IMR-90 (cell line): ENCODE measurements at regions not wholly inside any gene's neighbourhood (a gene's known extent, or its start where the extent isn't known, plus 50 kb on each side); places are given as distances from the start of the nearest gene placed in this dataset.

Source experiments
- ATAC-seq: fragments of 200-7000 bp; cut with Tn5 transposase; 2 replicates; pipeline ENCODE4 v1.9.1; 2020; ENCODE audit warnings: low read depth, mild to moderate bottlenecking, moderate library complexity
- BruUV-seq: library from RNA; stranded (reverse); fragments of 400-500 nt; replicated peaks from 2 replicates; lab custom pipeline; 2021; lab: Mats Ljungman, UMichigan
- CTCF ChIA-PET: fragments of 300-600 bp; formaldehyde crosslinking; extraction: SDS; loops from one replicate; lab custom pipeline; 2021; ENCODE audit warnings: antibody characterized with exemption; lab: Yijun Ruan, JAX
- POLR2A ChIA-PET: fragments of 300-600 bp; sonication (Branson Sonifier 250); formaldehyde crosslinking; loops from one replicate; lab custom pipeline; 2022; ENCODE audit warnings: antibody characterized with exemption; ENCODE audit not compliant: unreplicated experiment; lab: Charles Lee
- DNase-seq: peaks from one replicate; pipeline ENCODE4 v3.0.0; 2013
- H2AFZ ChIP-seq: replicated peaks from 2 replicates; pipeline ENCODE3; 2013; ENCODE audit warnings: low read length, mild to moderate bottlenecking; ENCODE audit not compliant: poor library complexity
- H2AK5ac ChIP-seq: 2 replicates; pipeline ENCODE4 v1.6.1; 2013; ENCODE audit warnings: low read depth, low read length, inconsistent platforms
- H2AK9ac ChIP-seq: replicated peaks from 2 replicates; pipeline ENCODE3; 2013; ENCODE audit warnings: mild to moderate bottlenecking, low read depth, low read length, moderate library complexity; ENCODE audit not compliant: poor library complexity
- H2BK120ac ChIP-seq: 2 replicates; pipeline ENCODE4 v1.6.1; 2013; ENCODE audit warnings: low read depth, low read length, inconsistent platforms
- H2BK15ac ChIP-seq: 3 replicates; pipeline ENCODE4 v1.6.1; 2013; ENCODE audit warnings: low read depth, low read length, inconsistent platforms
- H2BK20ac ChIP-seq: 2 replicates; pipeline ENCODE4 v1.6.1; 2013; ENCODE audit warnings: low read depth, mild to moderate bottlenecking, inconsistent platforms, low read length, moderate library complexity
- H2BK5ac ChIP-seq: 2 replicates; pipeline ENCODE4 v1.6.1; 2013; ENCODE audit warnings: mild to moderate bottlenecking, low read depth, low read length, inconsistent platforms; ENCODE audit not compliant: poor library complexity, severe bottlenecking
- H3K14ac ChIP-seq: replicated peaks from 2 replicates; pipeline ENCODE4 v1.6.1; 2013; ENCODE audit warnings: low read depth, low read length, inconsistent platforms
- H3K18ac ChIP-seq: 2 replicates; pipeline ENCODE4 v1.6.1; 2013; ENCODE audit warnings: low read depth, low read length, control low read depth
- H3K23ac ChIP-seq: 2 replicates; pipeline ENCODE4 v1.6.1; 2013; ENCODE audit warnings: low read depth, low read length, inconsistent platforms
- H3K27ac ChIP-seq: 2 replicates; pipeline ENCODE4 v1.5.1; 2013; ENCODE audit warnings: mild to moderate bottlenecking, control low read depth, low read length; ENCODE audit not compliant: insufficient read depth
- H3K27me3 ChIP-seq: 2 replicates; pipeline ENCODE4 v1.6.1; 2013; ENCODE audit warnings: low read length; ENCODE audit not compliant: control insufficient read depth, insufficient read depth
- H3K36me3 ChIP-seq: 2 replicates; pipeline ENCODE4 v1.6.1; 2013; ENCODE audit warnings: low read length, mixed read lengths; ENCODE audit not compliant: control insufficient read depth, insufficient read depth
- H3K4ac ChIP-seq: 2 replicates; pipeline ENCODE4 v1.6.1; 2013; ENCODE audit warnings: low read depth, low read length, inconsistent platforms
- H3K4me1 ChIP-seq: 2 replicates; pipeline ENCODE4 v1.6.1; 2013; ENCODE audit warnings: low read length, mixed read lengths; ENCODE audit not compliant: control insufficient read depth, insufficient read depth
- H3K4me2 ChIP-seq: 2 replicates; pipeline ENCODE4 v1.6.1; 2013; ENCODE audit warnings: low read depth, mild to moderate bottlenecking, control low read depth, low read length, moderate library complexity
- H3K4me3 ChIP-seq: 2 replicates; pipeline ENCODE4 v1.5.1; 2013; ENCODE audit warnings: low read depth, mild to moderate bottlenecking, control low read depth, low read length, moderate library complexity; ENCODE audit not compliant: insufficient read depth
- H3K56ac ChIP-seq: 2 replicates; pipeline ENCODE4 v1.6.1; 2013; ENCODE audit warnings: low read length, inconsistent platforms; ENCODE audit not compliant: insufficient read depth; ENCODE audit errors: extremely low read depth
- H3K79me1 ChIP-seq, 2 experiments: 2 replicates each; pipeline ENCODE4 v1.6.1; 2013; ENCODE audit warnings: low read length in 2 of 2, inconsistent platforms in 1 of 2, low read depth in 1 of 2
- H3K9ac ChIP-seq: 2 replicates; pipeline ENCODE4 v1.6.1; 2013; ENCODE audit warnings: low read depth, low read length, control low read depth
- H3K9me1 ChIP-seq: 2 replicates; pipeline ENCODE4 v1.6.1; 2013; ENCODE audit warnings: low read length, inconsistent platforms; ENCODE audit not compliant: insufficient read depth
- H3K9me3 ChIP-seq: 2 replicates; pipeline ENCODE4 v1.6.1; 2013; ENCODE audit warnings: low read length; ENCODE audit not compliant: control insufficient read depth, insufficient read depth
- H4K20me1 ChIP-seq: 2 replicates; pipeline ENCODE4 v1.6.1; 2013; ENCODE audit warnings: low read length, inconsistent platforms; ENCODE audit not compliant: insufficient read depth
- H4K5ac ChIP-seq: 2 replicates; pipeline ENCODE4 v1.6.1; 2013; ENCODE audit warnings: mild to moderate bottlenecking, low read depth, low read length, control low read depth
- H4K8ac ChIP-seq, 2 experiments: 2 replicates each; pipeline ENCODE4 v1.6.1; 2013; ENCODE audit warnings: low read depth in 2 of 2, low read length in 2 of 2, control low read depth in 1 of 2, inconsistent platforms in 1 of 2
- H4K91ac ChIP-seq: 2 replicates; pipeline ENCODE4 v1.6.1; 2013; ENCODE audit warnings: low read depth, low read length, inconsistent platforms; ENCODE audit not compliant: insufficient read depth
- BHLHE40 ChIP-seq: fragments of 150-350 bp; IDR thresholded peaks from 2 replicates; pipeline ENCODE4 v1.6.1; 2016; ENCODE audit warnings: mild to moderate bottlenecking, low read depth, low read length
- CEBPB ChIP-seq: IDR thresholded peaks from 2 replicates; pipeline ENCODE4 v1.6.1; 2012; ENCODE audit warnings: low read depth, low read length, improper control_type of control experiment
- CHD1 ChIP-seq: IDR thresholded peaks from 2 replicates; pipeline ENCODE4 v1.6.1; 2012; ENCODE audit warnings: low read depth, low read length, improper control_type of control experiment
- CTCF ChIP-seq: conservative IDR thresholded peaks from 2 replicates; pipeline ENCODE4 v1.5.1; 2012; ENCODE audit warnings: mild to moderate bottlenecking, low read depth, low read length, improper control_type of control experiment
- ELK1 ChIP-seq: fragments of 150-350 bp; IDR thresholded peaks from 2 replicates; pipeline ENCODE4 v1.6.1; 2016; ENCODE audit warnings: low read depth, mild to moderate bottlenecking, low read length, moderate library complexity, borderline replicate concordance
- FOS ChIP-seq: fragments of 150-350 bp; IDR thresholded peaks from 2 replicates; pipeline ENCODE4 v1.6.1; 2016; ENCODE audit warnings: low read depth, low read length
- MAFK ChIP-seq: IDR thresholded peaks from 2 replicates; pipeline ENCODE4 v1.6.1; 2012; ENCODE audit warnings: low read depth, low read length, improper control_type of control experiment
- MAZ ChIP-seq: IDR thresholded peaks from 2 replicates; pipeline ENCODE4 v1.6.1; 2012; ENCODE audit warnings: low read depth, mild to moderate bottlenecking, low read length, improper control_type of control experiment, moderate library complexity, borderline replicate concordance
- MXI1 ChIP-seq: IDR thresholded peaks from 2 replicates; pipeline ENCODE4 v1.6.1; 2012; ENCODE audit warnings: low read depth, mild to moderate bottlenecking, low read length, moderate library complexity, borderline replicate concordance
- NFE2L2 ChIP-seq: fragments of 150-350 bp; IDR thresholded peaks from 2 replicates; pipeline ENCODE4 v1.6.1; 2016; ENCODE audit warnings: low read depth, mild to moderate bottlenecking, low read length
- POLR2A ChIP-seq: IDR thresholded peaks from 2 replicates; pipeline ENCODE4 v1.6.1; 2012; ENCODE audit warnings: mild to moderate bottlenecking, low read depth, low read length
- RAD21 ChIP-seq: IDR thresholded peaks from 2 replicates; pipeline ENCODE4 v1.6.1; 2012; ENCODE audit warnings: low read length, improper control_type of control experiment
- RCOR1 ChIP-seq: IDR thresholded peaks from 2 replicates; pipeline ENCODE4 v1.6.1; 2012; ENCODE audit warnings: mild to moderate bottlenecking, low read length, improper control_type of control experiment; ENCODE audit not compliant: insufficient replicate concordance
- RFX5 ChIP-seq: IDR thresholded peaks from 2 replicates; pipeline ENCODE4 v1.8.0; 2012; ENCODE audit warnings: low read depth, mild to moderate bottlenecking, low read length, moderate library complexity
- SMC3 ChIP-seq: fragments of 150-350 bp; IDR thresholded peaks from 2 replicates; pipeline ENCODE4 v1.6.1; 2016; ENCODE audit warnings: low read depth, mild to moderate bottlenecking, antibody characterized with exemption, low read length, moderate library complexity
- USF2 ChIP-seq: fragments of 150-350 bp; IDR thresholded peaks from 2 replicates; pipeline ENCODE4 v1.6.1; 2017; ENCODE audit warnings: mild to moderate bottlenecking, antibody characterized with exemption, low read length, low read depth
- WGBS, 2 experiments: methylation state at CpG; one replicate each; pipeline versions ENCODE4 v1.1.5 to v1.1.7; 2013; ENCODE audit warnings: missing lambda C conversion rate in 2 of 2; ENCODE audit not compliant: insufficient read length in 1 of 2; ENCODE audit errors: extremely low coverage in 2 of 2; 5-methylcytosine and 5-hydroxymethylcytosine counted together
- dilution Hi-C: fragments of 300-500 bp; cut with HindIII; formaldehyde crosslinking; loops from one replicate; pipeline ENCODE4 v1.14.3; 2018; ENCODE audit warnings: low sequenced_read_pairs; ENCODE audit not compliant: unreplicated experiment
- in situ Hi-C: fragments of 300-500 bp; cut with MboI; formaldehyde crosslinking; loops from 3 replicates; pipeline ENCODE4 v1.14.3; 2019; ENCODE audit warnings: low sequenced_read_pairs, inconsistent platforms, mixed read lengths
- intact Hi-C: fragments of 100-400 bp; cut with micrococcal nuclease; formaldehyde crosslinking; loops from 2 replicates; pipeline ENCODE4 v1.10.0; 2022

- no peak overlapping the region for H3K4me2 ChIP-seq
- H3K18ac ChIP-seq: no peak overlapping the region
- no peaks in the 10 kb centered on the region for H3K27me3 ChIP-seq
- H3K4me1 ChIP-seq: no peaks in the 10 kb centered on the region
- no peaks in the 10 kb centered on the region for H3K79me1 ChIP-seq
- H2BK15ac ChIP-seq: no peak overlapping the region
- no peak overlapping the region for H4K5ac ChIP-seq
- H4K20me1 ChIP-seq: no peaks in the 10 kb centered on the region
- ChIA-PET POLR2A (no interaction called here), CTCF (no interaction called here)
- no peak overlapping the region for H4K8ac ChIP-seq
- DNase-seq: no peak
- no peak overlapping the region for H3K14ac ChIP-seq
- H3K9me1 ChIP-seq: no peaks in the 10 kb centered on the region
- no peak overlapping the region for H3K56ac ChIP-seq
- no peak overlapping the region for H3K4me3 ChIP-seq
- no peak overlapping the region for H2BK20ac ChIP-seq
- H2BK120ac ChIP-seq: no peak overlapping the region
- no CpG with 5 or more reads among the region's 4 CpGs for WGBS, 2 experiments
- no peak for ATAC-seq
- no peak overlapping the region for H4K91ac ChIP-seq
- no TSS peak for BruUV-seq
- no peak overlapping the region for H2AK9ac ChIP-seq
- in situ Hi-C loops (no loop called here), dilution Hi-C loops (no loop called here), intact Hi-C loops (no loop called here)
- no peak overlapping the region for H2AFZ ChIP-seq
- no peak overlapping the region for H3K9ac ChIP-seq
- H3K9me3 ChIP-seq: no peaks in the 10 kb centered on the region; the same call in none of the 2 replicates
- H2AK5ac ChIP-seq: no peak overlapping the region
- no peaks in the 10 kb centered on the region for H3K36me3 ChIP-seq
- no peak overlapping the region for H3K27ac ChIP-seq
- TF ChIP-seq USF2: no peak
- no peak for TF ChIP-seq RAD21
- TF ChIP-seq MAFK: no peak
- no peak for TF ChIP-seq POLR2A
- no peak for TF ChIP-seq MAZ
- TF ChIP-seq ELK1: no peak
- TF ChIP-seq RCOR1: no peak
- TF ChIP-seq BHLHE40: no peak
- TF ChIP-seq MXI1: no peak
- no peak for TF ChIP-seq CHD1
- no peak for TF ChIP-seq SMC3
- no peak for TF ChIP-seq RFX5
- no peak for TF ChIP-seq CTCF
- no peak for TF ChIP-seq NFE2L2
- no peak for TF ChIP-seq FOS
- no peak for TF ChIP-seq CEBPB
- H3K4ac ChIP-seq: no peak overlapping the region
- H3K23ac ChIP-seq: no peak overlapping the region
- H2BK5ac ChIP-seq: no peak overlapping the region
Observed at GRCh38 chr6:114534813-114535212, 192.0 kb upstream of the HS3ST5 start.
